HK-2 (cell line): ENCODE measurements at regions not wholly inside any gene's neighbourhood (a gene's known extent, or its start where the extent isn't known, plus 50 kb on each side); places are given as distances from the start of the nearest gene placed in this dataset.
"Not testable (repeated sequence)": the region's sequence is repeated elsewhere in the genome, so short reads cannot be mapped to it uniquely, and the experiment has no call there.

Experiments used
- DNase-seq: peaks from one replicate; pipeline ENCODE4 v3.0.0-alpha.2; 2018; ENCODE audit not compliant: unreplicated experiment

DNA sequence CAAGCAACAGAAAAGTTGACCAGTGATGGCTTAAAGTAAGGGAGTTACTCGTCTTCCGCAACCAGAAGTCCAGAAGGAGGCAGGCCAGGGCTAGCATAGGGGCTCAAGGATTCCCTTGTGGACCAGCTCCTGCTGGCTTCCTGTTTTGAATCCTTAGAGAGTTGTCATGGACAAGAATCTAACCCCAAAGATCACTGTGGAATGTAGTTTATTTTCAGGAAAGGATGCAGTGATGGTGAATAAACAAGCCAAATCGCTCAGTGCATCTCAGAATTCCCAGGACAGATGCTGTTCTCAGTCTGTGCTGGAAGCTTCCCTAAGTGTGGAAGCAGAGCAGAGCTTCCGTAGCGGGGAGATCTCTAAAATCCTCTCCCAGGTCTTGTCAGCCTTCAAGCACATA, 311.3 kb downstream of the C12orf75 start:
- no peak for DNase-seq

DNA sequence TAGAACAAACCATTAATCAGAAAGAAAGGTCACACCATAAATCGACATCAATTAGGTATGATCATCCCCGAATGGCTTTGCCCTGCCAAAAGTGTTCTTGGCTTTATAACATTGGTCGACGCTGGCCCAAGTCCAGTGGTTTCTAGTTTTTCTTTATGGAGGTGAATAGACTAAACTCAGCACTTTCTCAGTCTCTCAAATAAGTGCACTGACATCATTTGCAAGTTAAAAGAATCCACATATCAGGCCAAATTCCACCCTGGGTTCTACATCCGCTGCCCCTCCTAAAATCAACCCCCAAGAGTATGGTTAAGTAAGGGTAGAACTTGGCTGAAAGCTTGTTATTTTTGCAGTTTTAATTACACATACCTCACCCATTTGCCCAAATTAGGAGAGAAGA, 314.3 kb downstream of the C12orf75 start:
- no peak for DNase-seq

- no peak for DNase-seq
These were observed 324.1 kb downstream of the C12orf75 start for GRCh38 chr12:105654606-105655005.

DNA sequence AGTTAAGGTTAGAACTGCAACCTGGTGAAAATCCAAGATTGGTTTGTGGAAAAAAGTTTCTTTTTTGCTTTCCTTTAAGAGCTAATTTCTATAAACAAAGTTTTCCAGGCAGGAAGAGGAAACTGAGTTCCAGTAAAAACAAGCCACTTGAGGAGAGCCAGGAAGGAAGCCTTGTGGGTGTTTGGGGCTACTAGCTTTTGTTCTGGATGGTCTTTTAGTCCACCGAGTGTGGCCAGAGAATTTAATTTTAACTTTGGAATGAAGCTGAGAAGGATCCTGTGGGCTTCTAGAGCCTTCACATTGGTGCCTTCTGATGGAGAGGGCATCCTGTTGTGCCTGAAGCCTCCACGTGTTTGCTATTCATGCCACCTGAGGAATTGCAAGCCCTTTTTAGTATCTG, 327.9 kb downstream of the C12orf75 start:
- DNase-seq, result no peak

- no peak for DNase-seq
These were observed 329.0 kb downstream of the C12orf75 start for GRCh38 chr12:105659355-105660075.

GRCh38 chr12:105664765-105665164, 334.3 kb downstream of the C12orf75 start:
- not testable (repeated sequence) for DNase-seq

- DNase-seq, result no peak
These were observed 334.9 kb downstream of the C12orf75 start for GRCh38 chr12:105665366-105665765.

DNA sequence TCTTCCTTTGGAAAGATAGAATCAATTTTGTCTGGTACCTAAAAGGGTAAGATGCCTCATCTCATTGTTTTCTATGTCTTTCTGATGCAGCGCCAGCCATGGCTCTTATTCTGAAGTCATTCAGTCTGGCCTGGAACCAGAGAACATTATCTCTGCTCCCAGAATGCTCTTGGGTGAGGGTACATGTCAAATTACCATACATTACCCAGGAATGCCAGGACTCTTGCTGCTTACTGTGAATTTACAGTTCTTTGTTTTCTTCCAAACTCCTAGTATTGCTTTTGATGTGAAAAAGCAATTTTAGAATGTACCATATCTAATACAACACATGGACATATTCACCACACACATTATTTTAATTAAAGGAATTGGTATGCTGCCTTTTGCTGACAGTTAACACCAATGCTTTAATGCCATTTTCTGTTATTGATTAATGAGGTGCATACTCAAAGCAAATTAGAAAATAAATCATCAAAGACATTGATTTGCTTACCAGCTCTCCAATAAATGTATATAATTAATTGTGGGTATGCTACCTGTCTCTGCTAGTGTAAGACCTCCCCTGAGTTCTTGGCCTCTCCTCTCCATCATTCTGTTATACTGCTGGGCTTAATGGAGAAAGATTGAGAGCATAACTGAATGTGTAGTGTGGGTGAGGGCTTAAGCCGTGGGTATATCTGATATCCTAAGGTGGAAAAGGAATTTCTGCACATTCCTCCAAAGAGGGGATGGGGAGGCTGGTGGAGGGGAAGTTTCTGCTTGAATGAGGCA, 337.7 kb downstream of the C12orf75 start:
- no peak for DNase-seq

DNA sequence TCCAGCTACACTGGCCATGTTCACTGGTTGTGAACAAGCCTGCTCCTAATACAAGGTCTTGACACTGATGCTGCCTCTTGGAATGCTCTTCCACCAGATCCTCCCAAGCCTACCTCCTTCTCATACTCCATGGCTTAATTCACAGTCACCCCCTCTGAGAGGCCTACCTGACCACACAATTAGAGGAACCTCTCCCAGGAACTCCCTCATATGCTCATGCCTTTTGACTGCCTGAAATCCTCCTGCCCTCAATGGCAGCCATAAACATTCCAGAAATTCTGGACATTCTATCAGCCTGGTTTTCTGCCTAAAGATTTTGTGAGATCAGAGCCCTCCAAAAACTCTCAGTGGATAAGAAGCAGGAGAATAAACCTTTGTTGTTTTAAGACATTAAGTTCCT, 340.2 kb downstream of the C12orf75 start:
- DNase-seq, result no peak

GRCh38 chr12:105671720-105672119, 341.2 kb downstream of the C12orf75 start:
- no peak for DNase-seq

GRCh38 chr12:105672121-105672975, 341.9 kb downstream of the C12orf75 start:
- DNase-seq, result no peak

- DNase-seq, result no peak
These were observed 344.6 kb downstream of the C12orf75 start for GRCh38 chr12:105674871-105675699.

DNA sequence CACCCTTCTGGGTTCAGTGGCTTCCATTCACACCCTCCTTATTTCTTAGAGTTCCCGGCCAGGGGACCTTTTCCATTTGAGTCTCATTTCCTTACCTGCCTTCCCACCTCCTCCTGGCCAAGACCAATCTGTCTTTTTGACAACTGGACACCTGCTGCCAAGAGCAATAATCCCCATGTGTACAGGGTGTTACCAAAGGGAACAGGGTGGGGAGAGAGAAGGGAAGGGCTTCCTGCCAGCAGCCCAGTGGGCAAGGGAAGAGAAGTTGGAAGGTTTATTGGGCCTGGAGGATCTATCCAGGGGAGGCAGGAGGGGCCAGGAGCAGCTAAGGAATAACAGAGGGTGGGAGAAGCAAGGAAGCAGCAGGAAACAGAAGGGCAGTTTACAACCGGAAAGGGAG, 346.2 kb downstream of the C12orf75 start:
- DNase-seq, result no peak

GRCh38 chr12:105677672-105678071, 347.2 kb downstream of the C12orf75 start:
- no peak for DNase-seq

- DNase-seq, result no peak
These were observed 349.5 kb downstream of the C12orf75 start for GRCh38 chr12:105679982-105680381.

DNA sequence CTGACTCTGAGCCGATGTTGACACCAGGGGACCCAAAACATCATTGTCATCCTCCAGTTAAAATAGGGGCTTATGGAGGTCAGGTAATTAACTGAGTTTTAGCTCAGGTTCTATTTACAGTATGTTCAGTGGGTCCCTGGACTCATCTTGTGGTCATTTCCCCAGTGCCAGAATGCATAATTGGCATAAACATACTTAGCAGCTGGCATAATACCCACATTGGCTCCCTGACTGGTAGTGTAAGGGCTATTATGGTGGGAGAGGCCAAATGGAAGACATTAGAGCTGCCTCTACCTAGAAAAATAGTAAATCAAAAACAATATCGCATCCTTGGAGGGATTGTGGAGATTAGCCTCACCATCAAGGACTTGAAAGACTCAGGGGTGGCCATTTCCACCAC, 350.9 kb downstream of the C12orf75 start:
- no peak for DNase-seq

DNA sequence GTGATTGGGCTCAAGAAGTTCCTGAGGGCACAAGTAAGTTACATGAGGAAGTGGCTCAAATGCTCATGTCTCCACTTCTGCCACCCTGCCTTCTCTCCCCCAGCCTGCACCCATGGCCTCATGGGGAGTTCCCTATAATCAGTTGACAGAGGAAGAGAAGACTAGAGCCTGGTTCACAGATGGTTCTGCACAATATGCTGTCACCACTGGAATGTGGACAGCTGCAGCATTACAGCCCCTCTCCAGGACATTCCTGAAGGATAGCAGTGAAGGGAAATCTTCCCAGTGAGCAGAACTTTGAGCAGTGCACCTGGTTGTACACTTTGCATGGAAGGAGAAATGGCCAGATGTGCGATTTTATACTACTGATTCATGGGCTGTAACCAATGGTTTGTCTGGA, 352.3 kb downstream of the C12orf75 start:
- DNase-seq, result not testable (repeated sequence)

DNA sequence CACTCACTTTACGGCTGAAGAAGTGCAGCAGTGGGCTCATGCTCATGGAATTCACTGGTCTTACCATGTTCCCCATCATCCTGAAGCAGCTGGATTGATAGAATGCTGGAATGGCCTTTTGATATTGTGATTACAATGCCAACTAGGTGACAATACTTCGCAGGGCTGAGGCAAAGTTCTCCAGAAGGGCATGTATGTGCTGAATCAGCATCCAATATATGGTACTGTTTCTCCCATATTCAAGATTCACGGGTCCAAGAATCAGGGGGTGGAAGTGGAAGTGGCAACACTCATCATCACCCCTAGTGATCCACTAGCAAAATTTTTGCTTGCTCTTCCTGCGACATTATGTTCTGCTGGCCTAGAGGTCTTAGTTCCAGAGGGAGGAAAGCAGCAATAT, 353.3 kb downstream of the C12orf75 start:
- not testable (repeated sequence) for DNase-seq

GRCh38 chr12:105698075-105698474, 367.6 kb downstream of the C12orf75 start:
- no peak for DNase-seq

DNA sequence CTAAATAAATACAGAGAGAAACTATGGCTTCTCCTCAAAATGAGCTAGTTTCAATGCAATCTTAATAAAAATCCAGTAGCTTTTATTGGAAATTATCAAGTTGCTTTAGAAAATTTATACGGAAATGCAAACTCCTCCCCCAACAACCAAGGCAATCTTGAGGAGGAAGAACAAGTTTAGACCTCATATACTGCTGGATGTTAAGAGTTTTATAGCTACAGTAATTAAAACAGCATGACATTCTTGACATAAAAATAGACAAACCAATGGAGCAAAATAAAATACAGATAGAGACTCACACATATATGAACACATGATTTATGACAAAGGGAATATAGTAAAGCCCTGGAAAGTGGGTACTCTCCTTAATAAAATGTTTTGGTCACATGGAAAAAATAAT, 368.7 kb downstream of the C12orf75 start:
- DNase-seq, result no peak

DNA sequence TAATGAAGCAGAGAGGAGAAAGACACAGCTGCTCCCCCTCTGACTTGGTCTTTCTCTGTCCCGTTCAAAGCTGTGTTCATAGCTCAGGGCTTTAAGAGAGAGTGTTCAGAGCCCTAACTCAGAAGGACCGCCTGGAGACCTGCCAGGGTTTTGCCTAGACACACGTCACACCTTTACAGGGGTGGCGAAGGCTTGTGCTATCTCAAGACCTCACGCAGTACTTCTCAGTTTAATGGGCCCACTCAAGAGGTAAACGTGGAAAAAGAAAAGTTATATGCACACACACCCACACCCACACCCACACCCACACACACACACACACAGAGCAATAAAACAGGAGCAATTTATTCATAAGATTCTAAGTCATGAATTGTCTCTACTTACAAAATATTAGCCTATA, 374.3 kb downstream of the C12orf75 start:
- no peak for DNase-seq

DNA sequence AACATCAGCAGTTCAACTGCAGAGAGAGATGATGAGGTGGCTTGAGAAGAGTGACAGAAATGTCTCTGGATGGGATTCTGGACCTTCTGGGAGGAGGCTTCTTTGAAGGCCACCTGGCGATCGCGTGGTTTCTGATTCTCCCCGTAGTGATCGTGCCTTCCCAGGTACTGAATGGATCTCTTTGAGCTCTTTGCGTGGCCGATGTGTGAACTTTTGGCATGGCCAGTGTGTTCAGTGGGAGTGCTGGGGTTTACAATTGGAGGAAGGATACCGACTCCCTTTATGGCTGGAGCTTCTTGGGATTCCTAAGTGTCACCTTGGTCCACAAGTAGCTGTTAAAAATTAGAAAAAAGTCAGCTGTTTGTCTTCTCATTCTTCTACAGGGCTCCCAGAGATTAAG, 374.7 kb downstream of the C12orf75 start:
- DNase-seq, result no peak
